Panc1 (cell line): ENCODE measurements at regions not wholly inside any gene's neighbourhood (a gene's known extent, or its start where the extent isn't known, plus 50 kb on each side); places are given as distances from the start of the nearest gene placed in this dataset.

Source experiments
- CTCF ChIP-seq: fragments of 450-650 bp; IDR thresholded peaks from 2 replicates; pipeline ENCODE4 v1.5.1; 2017; ENCODE audit warnings: mild to moderate bottlenecking
- POLR2AphosphoS5 ChIP-seq: IDR thresholded peaks from 2 replicates; pipeline ENCODE4 v1.6.1; 2012; ENCODE audit warnings: mild to moderate bottlenecking, low read depth, low read length, moderate library complexity
- TF ChIP-seq, protein P1 (sequence below), 2 experiments: IDR thresholded peaks; 2 replicates each; pipeline ENCODE4 v1.6.1; 2011 to 2012; ENCODE audit warnings: low read depth in 2 of 2, control low read depth in 1 of 2, low read length in 1 of 2, mild to moderate bottlenecking in 1 of 2, moderate library complexity in 1 of 2; ENCODE audit not compliant: insufficient read depth in 1 of 2

GRCh38 chr14:53872681-53873089 is 83.9 kb downstream of the BMP4 start:
- TF ChIP-seq CTCF = no peak
- TF ChIP-seq, protein P1, sequence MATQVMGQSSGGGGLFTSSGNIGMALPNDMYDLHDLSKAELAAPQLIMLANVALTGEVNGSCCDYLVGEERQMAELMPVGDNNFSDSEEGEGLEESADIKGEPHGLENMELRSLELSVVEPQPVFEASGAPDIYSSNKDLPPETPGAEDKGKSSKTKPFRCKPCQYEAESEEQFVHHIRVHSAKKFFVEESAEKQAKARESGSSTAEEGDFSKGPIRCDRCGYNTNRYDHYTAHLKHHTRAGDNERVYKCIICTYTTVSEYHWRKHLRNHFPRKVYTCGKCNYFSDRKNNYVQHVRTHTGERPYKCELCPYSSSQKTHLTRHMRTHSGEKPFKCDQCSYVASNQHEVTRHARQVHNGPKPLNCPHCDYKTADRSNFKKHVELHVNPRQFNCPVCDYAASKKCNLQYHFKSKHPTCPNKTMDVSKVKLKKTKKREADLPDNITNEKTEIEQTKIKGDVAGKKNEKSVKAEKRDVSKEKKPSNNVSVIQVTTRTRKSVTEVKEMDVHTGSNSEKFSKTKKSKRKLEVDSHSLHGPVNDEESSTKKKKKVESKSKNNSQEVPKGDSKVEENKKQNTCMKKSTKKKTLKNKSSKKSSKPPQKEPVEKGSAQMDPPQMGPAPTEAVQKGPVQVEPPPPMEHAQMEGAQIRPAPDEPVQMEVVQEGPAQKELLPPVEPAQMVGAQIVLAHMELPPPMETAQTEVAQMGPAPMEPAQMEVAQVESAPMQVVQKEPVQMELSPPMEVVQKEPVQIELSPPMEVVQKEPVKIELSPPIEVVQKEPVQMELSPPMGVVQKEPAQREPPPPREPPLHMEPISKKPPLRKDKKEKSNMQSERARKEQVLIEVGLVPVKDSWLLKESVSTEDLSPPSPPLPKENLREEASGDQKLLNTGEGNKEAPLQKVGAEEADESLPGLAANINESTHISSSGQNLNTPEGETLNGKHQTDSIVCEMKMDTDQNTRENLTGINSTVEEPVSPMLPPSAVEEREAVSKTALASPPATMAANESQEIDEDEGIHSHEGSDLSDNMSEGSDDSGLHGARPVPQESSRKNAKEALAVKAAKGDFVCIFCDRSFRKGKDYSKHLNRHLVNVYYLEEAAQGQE (IDR thresholded peaks at IDR 0.05; ENCODE audit: insufficient read depth in 1 of 2, low read depth in 2 of 2, low read length in 1 of 2) = no peak
- no peak for TF ChIP-seq POLR2AphosphoS5
